T-helper 17 cell (primary cell): ENCODE measurements at regions not wholly inside any gene's neighbourhood (a gene's known extent, or its start where the extent isn't known, plus 50 kb on each side); places are given as distances from the start of the nearest gene placed in this dataset.
"Not testable (repeated sequence)": the region's sequence is repeated elsewhere in the genome, so short reads cannot be mapped to it uniquely, and the experiment has no call there.

Experiments
- ATAC-seq: fragments of 150-1000 bp; cut with Tn5 transposase; 2 replicates; pipeline ENCODE4 v1.10.0; 2021; ENCODE audit warnings: mild to moderate bottlenecking, moderate library complexity
- DNase-seq, 3 donors: peaks; one replicate each; pipeline versions ENCODE4 v3.0.0 to v3.0.0-alpha.2; 2020 to 2021
- H3K9me3 ChIP-seq: one replicate; pipeline ENCODE4 v1.7.0; 2013; ENCODE audit warnings: low read length, mild to moderate bottlenecking; ENCODE audit not compliant: control insufficient read depth, poor library complexity, severe bottlenecking
- H3K27ac Mint-ChIP-seq: one replicate; pipeline ENCODE4 v1.8.0; 2022; ENCODE audit warnings: mild to moderate bottlenecking, moderate library complexity, mixed read lengths
- H3K27me3 Mint-ChIP-seq: one replicate; pipeline ENCODE4 v1.8.0; 2022; ENCODE audit warnings: mixed read lengths
- H3K36me3 Mint-ChIP-seq: one replicate; pipeline ENCODE4 v1.8.0; 2022; ENCODE audit warnings: low read depth, mixed read lengths
- H3K4me1 Mint-ChIP-seq: one replicate; pipeline ENCODE4 v1.8.0; 2022; ENCODE audit warnings: mild to moderate bottlenecking, mixed read lengths
- H3K4me3 Mint-ChIP-seq: one replicate; pipeline ENCODE4 v1.8.0; 2022; ENCODE audit warnings: mild to moderate bottlenecking, moderate library complexity, mixed read lengths

DNA sequence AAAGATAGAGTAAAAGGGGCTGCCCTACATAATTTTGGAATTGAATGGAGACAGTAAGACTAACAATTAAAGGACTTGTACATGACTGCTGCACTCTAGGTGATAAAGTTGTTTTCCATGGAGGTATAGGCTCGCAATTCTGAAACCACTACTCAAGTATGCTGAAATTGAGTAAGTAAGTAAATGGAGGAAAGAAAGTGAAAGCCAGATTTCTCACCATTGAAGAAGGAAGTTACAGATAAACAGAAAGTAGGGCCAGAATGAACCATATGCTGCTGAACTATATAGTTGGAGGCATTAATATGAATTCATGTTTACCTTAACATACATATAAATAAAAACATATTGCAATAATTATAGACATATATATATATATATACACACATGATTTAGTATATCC lies 225.7 kb upstream of the ST6GAL2 start:
- no peaks in the 10 kb centered on the region for H3K9me3 ChIP-seq
- DNase-seq: no peak
- Mint-ChIP-seq H3K36me3 (no peaks in the 10 kb centered on the region), H3K27me3 (no peaks in the 10 kb centered on the region), H3K4me3 (no peak overlapping the region), H3K4me1 (no peaks in the 10 kb centered on the region), H3K27ac (no peak overlapping the region)
- no peak for ATAC-seq

- Mint-ChIP-seq H3K27ac (no peak overlapping the region), H3K27me3 (no peaks in the 10 kb centered on the region), H3K36me3 (no peaks in the 10 kb centered on the region), H3K4me3 (no peak overlapping the region), H3K4me1 (no peaks in the 10 kb centered on the region)
- DNase-seq (no peak), ATAC-seq (no peak)
- H3K9me3 ChIP-seq: no peaks in the 10 kb centered on the region
Measured at GRCh38 chr2:107112561-107112960, 226.6 kb upstream of the ST6GAL2 start.

DNA sequence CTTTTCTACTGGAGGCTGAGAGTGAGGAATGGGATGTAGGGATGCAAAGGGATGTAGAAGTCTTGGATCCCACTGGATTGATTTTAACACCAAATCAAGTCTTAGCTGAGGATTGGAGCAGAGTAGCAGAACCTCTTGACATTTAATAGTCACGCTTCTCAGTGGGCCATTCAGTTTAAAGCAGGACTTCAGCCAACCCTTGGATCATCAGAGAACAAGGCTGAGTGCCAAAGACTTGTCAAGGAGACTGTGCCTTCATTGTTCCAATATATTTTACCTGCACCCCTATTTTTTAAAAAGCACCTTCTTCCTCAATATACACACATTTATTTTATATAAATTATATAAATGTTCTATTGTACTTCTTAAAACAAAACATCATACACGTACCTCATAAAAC lies 242.4 kb upstream of the ST6GAL2 start:
- Mint-ChIP-seq H3K27ac (no peak overlapping the region), H3K36me3 (no peaks in the 10 kb centered on the region), H3K4me1 (no peaks in the 10 kb centered on the region), H3K4me3 (no peak overlapping the region), H3K27me3 (no peaks in the 10 kb centered on the region)
- H3K9me3 ChIP-seq: no peaks in the 10 kb centered on the region
- DNase-seq: no peak
- ATAC-seq: no peak

GRCh38 chr2:107132070-107132469 lies 246.1 kb upstream of the ST6GAL2 start:
- Mint-ChIP-seq H3K27me3 (no peaks in the 10 kb centered on the region), H3K27ac (no peak overlapping the region), H3K36me3 (no peaks in the 10 kb centered on the region), H3K4me1 (no peaks in the 10 kb centered on the region), H3K4me3 (no peak overlapping the region)
- ATAC-seq (no peak), DNase-seq (no peak)
- no peaks in the 10 kb centered on the region for H3K9me3 ChIP-seq

- Mint-ChIP-seq H3K27me3 (no peaks in the 10 kb centered on the region), H3K4me1 (no peaks in the 10 kb centered on the region), H3K36me3 (no peaks in the 10 kb centered on the region), H3K27ac (no peak overlapping the region), H3K4me3 (no peak overlapping the region)
- no peak for ATAC-seq
- no peak for DNase-seq
- no peaks in the 10 kb centered on the region for H3K9me3 ChIP-seq
Measured at GRCh38 chr2:107132746-107133145, 246.8 kb upstream of the ST6GAL2 start.

- ATAC-seq (no peak), DNase-seq (no peak)
- no peaks in the 10 kb centered on the region for H3K9me3 ChIP-seq
- Mint-ChIP-seq H3K4me1 (no peaks in the 10 kb centered on the region), H3K36me3 (no peaks in the 10 kb centered on the region), H3K27me3 (no peaks in the 10 kb centered on the region), H3K4me3 (no peak overlapping the region), H3K27ac (no peak overlapping the region)
Measured at GRCh38 chr2:107133412-107133811, 247.4 kb upstream of the ST6GAL2 start.

DNA sequence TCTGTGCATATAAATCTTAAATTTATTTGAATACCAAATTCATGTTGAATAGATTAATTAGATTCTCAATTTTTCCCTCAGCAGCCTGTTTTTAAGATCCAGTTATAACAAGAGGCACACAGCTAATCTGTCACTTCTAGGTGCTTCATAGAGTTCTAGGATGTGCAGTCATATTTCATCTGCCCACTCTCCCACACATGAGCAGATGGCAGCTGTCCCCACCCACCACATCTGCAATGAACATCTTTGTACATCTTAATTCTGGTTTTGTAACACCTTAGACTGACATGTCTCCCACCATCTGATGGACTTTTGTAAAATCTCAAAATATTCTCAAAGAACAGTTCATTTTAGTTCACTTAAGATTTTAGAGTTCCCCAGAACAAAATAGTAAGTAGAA lies 250.8 kb upstream of the ST6GAL2 start:
- no peaks in the 10 kb centered on the region for H3K36me3 Mint-ChIP-seq
- no peak overlapping the region for H3K4me3 Mint-ChIP-seq
- H3K27me3 Mint-ChIP-seq: no peaks in the 10 kb centered on the region
- no peaks in the 10 kb centered on the region for H3K9me3 ChIP-seq
- ATAC-seq (no peak), DNase-seq (no peak)
- H3K27ac Mint-ChIP-seq: no peak overlapping the region
- H3K4me1 Mint-ChIP-seq: no peaks in the 10 kb centered on the region

DNA sequence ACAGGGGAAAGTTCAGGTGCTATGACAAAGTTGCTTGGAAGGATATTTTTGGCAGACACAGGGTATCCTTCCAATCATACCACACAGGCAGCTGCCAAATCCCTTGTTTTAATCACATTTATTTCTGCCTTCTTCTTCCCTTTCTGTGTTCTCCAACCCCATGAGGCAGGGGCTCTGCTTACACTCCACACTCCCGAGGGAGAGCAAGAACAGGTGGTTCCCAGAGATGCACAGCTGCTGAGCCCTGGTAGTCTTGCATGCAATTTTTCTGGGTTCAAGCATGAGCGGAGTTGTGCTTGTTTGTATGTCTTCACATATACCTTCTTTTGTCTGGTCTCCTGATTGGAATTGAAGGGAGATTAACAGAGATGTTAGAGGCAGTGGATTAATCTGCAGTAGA lies 251.7 kb upstream of the ST6GAL2 start:
- H3K27me3 Mint-ChIP-seq: no peaks in the 10 kb centered on the region
- H3K36me3 Mint-ChIP-seq: no peaks in the 10 kb centered on the region
- H3K4me3 Mint-ChIP-seq: no peak overlapping the region
- no peaks in the 10 kb centered on the region for H3K9me3 ChIP-seq
- H3K4me1 Mint-ChIP-seq: no peaks in the 10 kb centered on the region
- no peak for DNase-seq
- ATAC-seq: no peak
- no peak overlapping the region for H3K27ac Mint-ChIP-seq

GRCh38 chr2:107146181-107146580 lies 260.2 kb upstream of the ST6GAL2 start:
- H3K27ac Mint-ChIP-seq: no peak overlapping the region
- no peaks in the 10 kb centered on the region for H3K27me3 Mint-ChIP-seq
- H3K36me3 Mint-ChIP-seq: no peaks in the 10 kb centered on the region
- ATAC-seq (no peak), DNase-seq (no peak)
- no peak overlapping the region for H3K4me3 Mint-ChIP-seq
- H3K9me3 ChIP-seq: no peaks in the 10 kb centered on the region
- no peaks in the 10 kb centered on the region for H3K4me1 Mint-ChIP-seq

DNA sequence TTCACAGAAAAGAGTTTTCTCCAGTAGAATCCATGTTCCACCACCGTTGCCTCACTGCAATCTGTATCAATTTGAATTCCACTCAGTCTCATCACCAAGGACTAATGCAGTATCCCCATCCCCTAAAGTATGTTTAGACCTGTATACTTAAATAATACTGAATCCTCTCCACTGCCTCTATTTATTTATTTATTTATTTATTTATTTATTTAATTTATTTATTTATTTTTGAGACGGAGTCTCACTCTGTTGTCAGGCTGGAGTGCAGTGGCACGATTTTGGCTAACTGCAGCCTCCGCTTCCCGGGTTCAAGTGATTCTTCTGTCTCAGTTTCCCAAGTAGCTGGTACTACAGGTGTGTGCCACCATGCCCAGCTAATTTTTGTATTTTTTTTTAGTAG lies 260.7 kb upstream of the ST6GAL2 start:
- H3K27ac Mint-ChIP-seq, H3K27me3 Mint-ChIP-seq, DNase-seq, H3K36me3 Mint-ChIP-seq, ATAC-seq, H3K4me3 Mint-ChIP-seq, H3K9me3 ChIP-seq, H3K4me1 Mint-ChIP-seq: not testable (repeated sequence)

DNA sequence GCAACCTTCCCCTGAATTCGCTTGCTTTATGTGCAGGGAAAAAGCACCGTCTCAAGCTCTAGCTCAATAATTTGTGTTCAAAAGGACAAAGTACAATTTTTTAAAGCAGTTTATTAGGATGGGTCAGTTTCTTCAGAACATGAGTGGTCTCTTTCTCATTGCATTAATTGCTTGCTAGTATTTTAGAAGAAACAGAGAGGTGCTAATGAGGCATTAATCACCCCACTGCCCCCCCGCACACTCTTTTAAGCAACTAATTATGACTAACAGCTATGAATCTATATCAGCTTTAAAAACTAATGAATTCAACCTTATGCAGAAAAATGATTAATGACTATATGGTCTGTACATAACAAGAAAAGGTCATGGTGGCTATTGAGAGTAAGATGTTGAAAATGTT lies 262.1 kb upstream of the ST6GAL2 start:
- no peaks in the 10 kb centered on the region for H3K9me3 ChIP-seq
- H3K27me3 Mint-ChIP-seq: no peaks in the 10 kb centered on the region
- H3K4me1 Mint-ChIP-seq: no peaks in the 10 kb centered on the region
- DNase-seq: no peak
- H3K36me3 Mint-ChIP-seq: no peaks in the 10 kb centered on the region
- H3K27ac Mint-ChIP-seq: no peak overlapping the region
- no peak for ATAC-seq
- no peak overlapping the region for H3K4me3 Mint-ChIP-seq

GRCh38 chr2:107148496-107148895 lies 262.5 kb upstream of the ST6GAL2 start:
- no peaks in the 10 kb centered on the region for H3K27me3 Mint-ChIP-seq
- H3K27ac Mint-ChIP-seq: no peak overlapping the region
- no peaks in the 10 kb centered on the region for H3K36me3 Mint-ChIP-seq
- ATAC-seq: no peak
- no peak overlapping the region for H3K4me3 Mint-ChIP-seq
- no peaks in the 10 kb centered on the region for H3K9me3 ChIP-seq
- DNase-seq: no peak
- H3K4me1 Mint-ChIP-seq: no peaks in the 10 kb centered on the region

GRCh38 chr2:107160640-107161239 lies 274.8 kb upstream of the ST6GAL2 start:
- DNase-seq (no peak), ATAC-seq (no peak)
- H3K36me3 Mint-ChIP-seq: no peaks in the 10 kb centered on the region
- H3K9me3 ChIP-seq: no peaks in the 10 kb centered on the region
- H3K4me1 Mint-ChIP-seq: no peaks in the 10 kb centered on the region
- no peak overlapping the region for H3K27ac Mint-ChIP-seq
- H3K4me3 Mint-ChIP-seq: no peak overlapping the region
- no peaks in the 10 kb centered on the region for H3K27me3 Mint-ChIP-seq

GRCh38 chr2:107168141-107168540 lies 282.2 kb upstream of the ST6GAL2 start:
- no peak overlapping the region for H3K27ac Mint-ChIP-seq
- H3K36me3 Mint-ChIP-seq: no peaks in the 10 kb centered on the region
- ATAC-seq: no peak
- no peaks in the 10 kb centered on the region for H3K4me1 Mint-ChIP-seq
- no peaks in the 10 kb centered on the region for H3K27me3 Mint-ChIP-seq
- no peaks in the 10 kb centered on the region for H3K9me3 ChIP-seq
- H3K4me3 Mint-ChIP-seq: no peak overlapping the region
- no peak for DNase-seq
